K562 (cell line): ENCODE measurements at regions not wholly inside any gene's neighbourhood (a gene's known extent, or its start where the extent isn't known, plus 50 kb on each side); places are given as distances from the start of the nearest gene placed in this dataset.

ENCODE experiments used
- ATAC-seq: fragments of 200-7000 bp; cut with Tn5 transposase; 3 replicates; pipeline ENCODE4 v1.9.1; 2020; ENCODE audit warnings: moderate library complexity
- BruUV-seq: library from RNA; stranded (reverse); fragments of 400-500 nt; replicated peaks from 2 replicates; lab custom pipeline; 2021; lab: Mats Ljungman, UMichigan
- CTCF ChIA-PET: fragments of 300-600 bp; formaldehyde crosslinking; extraction: SDS; loops from one replicate; lab custom pipeline; 2021; ENCODE audit warnings: low intra/inter-chr PET ratio; lab: Yijun Ruan, JAX
- POLR2A ChIA-PET: fragments of 300-600, 350-650 bp; sonication (Branson Sonifier 250); formaldehyde crosslinking; extraction: SDS; loops from one replicate; lab custom pipeline; 2021; ENCODE audit warnings: antibody characterized with exemption, inconsistent platforms; lab: Yijun Ruan, JAX
- DNase-seq, 4 experiments: peaks; one replicate each; pipeline versions ENCODE4 v3.0.0 to v3.0.0-alpha.2; 2011 to 2018; ENCODE audit warnings: low spot score in 3 of 4, mixed read lengths in 3 of 4; ENCODE audit errors: extremely low read depth in 1 of 4
- FAIRE-seq: peaks from 2 replicates; lab custom pipeline; 2011; peaks lifted over from hg19 to GRCh38; lab: Jason Lieb, UNC
- H2AFZ ChIP-seq: 2 replicates; pipeline ENCODE4 v1.6.0; 2011; ENCODE audit warnings: low read depth, low read length, control low read depth, inconsistent platforms
- H3K27ac ChIP-seq: fragments of 200-600 bp; 3 replicates; pipeline ENCODE4 v1.8.0; 2011; ENCODE audit warnings: low read depth, mild to moderate bottlenecking, control low read depth, inconsistent platforms, low read length, moderate library complexity, mixed read lengths; ENCODE audit errors: extremely low read depth
- H3K27me3 ChIP-seq, 2 experiments: fragments of 300-600 bp in 1 of 2; 2 replicates in 1 of 2; 3 replicates in 1 of 2; pipeline versions ENCODE4 v1.6.0 to v1.8.0; 2011; ENCODE audit warnings: inconsistent platforms in 2 of 2, low read length in 2 of 2, mild to moderate bottlenecking in 1 of 2, mixed read lengths in 1 of 2, moderate library complexity in 1 of 2; ENCODE audit not compliant: control insufficient read depth in 2 of 2, insufficient read depth in 2 of 2
- H3K36me3 ChIP-seq: fragments of 300-600 bp; 3 replicates; pipeline ENCODE4 v1.8.0; 2011; ENCODE audit warnings: mild to moderate bottlenecking, low read length, inconsistent platforms; ENCODE audit not compliant: control insufficient read depth, insufficient read depth
- H3K4me1 ChIP-seq, 2 experiments: fragments of 200-600 bp in 1 of 2; replicated peaks in 1 of 2; 2 replicates in 1 of 2; 3 replicates in 1 of 2; pipeline versions ENCODE4 v1.5.1 to v1.8.0; 2011; ENCODE audit warnings: inconsistent platforms in 2 of 2, low read length in 2 of 2, mild to moderate bottlenecking in 1 of 2, mixed read lengths in 1 of 2, moderate library complexity in 1 of 2; ENCODE audit not compliant: control insufficient read depth in 2 of 2, insufficient read depth in 2 of 2
- H3K4me2 ChIP-seq: 2 replicates; pipeline ENCODE4 v1.6.1; 2011; ENCODE audit warnings: low read length, control low read depth, inconsistent platforms, mixed read lengths; ENCODE audit not compliant: insufficient read depth
- H3K4me3 ChIP-seq: fragments of 200-600 bp; sonication (generic), shearing (Covaris generic); 2 replicates; pipeline ENCODE4 v1.5.1; 2016; ENCODE audit warnings: control low read depth, inconsistent platforms
- H3K79me2 ChIP-seq: fragments of 200-600 bp; 3 replicates; pipeline ENCODE4 v1.8.0; 2011; ENCODE audit warnings: low read length, inconsistent platforms; ENCODE audit not compliant: control insufficient read depth, insufficient read depth
- H3K9ac ChIP-seq, 2 experiments: 2 replicates each; pipeline versions ENCODE4 v1.6.0 to v1.6.1; 2011; ENCODE audit warnings: low read depth in 2 of 2, low read length in 2 of 2, control low read depth in 1 of 2, inconsistent platforms in 1 of 2, mild to moderate bottlenecking in 1 of 2, mixed read lengths in 1 of 2; ENCODE audit not compliant: insufficient read depth in 1 of 2
- H3K9me1 ChIP-seq: one replicate; pipeline ENCODE4 v1.6.0; 2011; ENCODE audit warnings: inconsistent platforms, mild to moderate bottlenecking, low read length, moderate library complexity; ENCODE audit not compliant: control insufficient read depth, insufficient read depth
- H3K9me3 ChIP-seq: replicated peaks from 2 replicates; pipeline ENCODE4 v1.5.1; 2011; ENCODE audit warnings: low read depth, low read length, inconsistent platforms; ENCODE audit not compliant: control insufficient read depth, insufficient read depth
- H4K20me1 ChIP-seq: replicated peaks from 2 replicates; pipeline ENCODE4 v1.6.1; 2011; ENCODE audit warnings: low read length, inconsistent platforms, mixed read lengths; ENCODE audit not compliant: control insufficient read depth, insufficient read depth
- BCOR ChIP-seq: fragments of 450-650 bp; IDR thresholded peaks from 2 replicates; pipeline ENCODE4 v1.6.1; 2016
- ELF2 ChIP-seq: fragments of 250-450 bp; sonication (Bioruptor Pico); IDR thresholded peaks from 2 replicates; pipeline ENCODE4 v1.5.0; 2021; ENCODE audit warnings: mild to moderate bottlenecking
- HDAC6 ChIP-seq: IDR thresholded peaks from 2 replicates; pipeline ENCODE4 v1.6.1; 2012; ENCODE audit warnings: low read depth, mild to moderate bottlenecking, control low read depth, inconsistent platforms, low read length, moderate library complexity
- KAT2B ChIP-seq: IDR thresholded peaks from one replicate; pipeline ENCODE4 v1.6.1; 2012; ENCODE audit warnings: low read depth, mild to moderate bottlenecking, control low read depth, inconsistent platforms, low read length, moderate library complexity
- NFXL1 ChIP-seq: fragments of 450-650 bp; formaldehyde crosslinking; IDR thresholded peaks from 2 replicates; pipeline ENCODE4 v1.4.0; 2021; ENCODE audit warnings: mild to moderate bottlenecking
- PTRF ChIP-seq: fragments of 450-650 bp; IDR thresholded peaks from 2 replicates; pipeline ENCODE4 v1.6.1; 2016; ENCODE audit warnings: mild to moderate bottlenecking, missing genetic modification characterization, missing compliant biosample characterization
- RNF2 ChIP-seq: sonication (generic); IDR thresholded peaks from 2 replicates; pipeline ENCODE4 v1.6.1; 2016
- TCF3 ChIP-seq: sonication (generic); formaldehyde crosslinking; IDR thresholded peaks from 2 replicates; pipeline ENCODE4 v1.4.0; 2020; ENCODE audit warnings: mild to moderate bottlenecking, missing genetic modification reagents
- TEAD1 ChIP-seq, 2 experiments: fragments of 450-650 bp in 1 of 2; sonication (generic) in 1 of 2; formaldehyde crosslinking; IDR thresholded peaks; 2 replicates each; pipeline versions ENCODE4 v1.4.0 to v1.8.0; 2020 to 2022; ENCODE audit warnings: mild to moderate bottlenecking in 2 of 2, missing genetic modification reagents in 1 of 2
- ZBTB1 ChIP-seq: sonication (generic); formaldehyde crosslinking; IDR thresholded peaks from 2 replicates; pipeline ENCODE4 v1.8.1; 2023; ENCODE audit warnings: missing genetic modification reagents, low read depth, mild to moderate bottlenecking, borderline replicate concordance
- ZC3H8 ChIP-seq: fragments of 450-650 bp; IDR thresholded peaks from 2 replicates; pipeline ENCODE4 v1.6.1; 2017
- ZFX ChIP-seq: sonication (generic); formaldehyde crosslinking; IDR thresholded peaks from 2 replicates; pipeline ENCODE4 v1.8.0; 2022; ENCODE audit warnings: mild to moderate bottlenecking, missing genetic modification reagents, moderate library complexity
- ZNF3 ChIP-seq: fragments of 250-450 bp; sonication (Bioruptor Pico); IDR thresholded peaks from 2 replicates; pipeline ENCODE4 v1.5.0; 2021; ENCODE audit warnings: mild to moderate bottlenecking, moderate library complexity
- ZNF347 ChIP-seq: fragments of 450-650 bp; formaldehyde crosslinking; IDR thresholded peaks from 2 replicates; pipeline ENCODE4 v1.4.0; 2020; ENCODE audit warnings: low read depth, mild to moderate bottlenecking, moderate library complexity
- ZNF707 ChIP-seq: fragments of 250-450 bp; sonication (Bioruptor Pico); conservative IDR thresholded peaks from 2 replicates; pipeline ENCODE4 v1.8.0; 2022; ENCODE audit warnings: inconsistent platforms, mild to moderate bottlenecking, moderate library complexity
- WGBS: fragments of 100-300 bp; shearing (Covaris generic); methylation state at CpG from one replicate; pipeline ENCODE4 v1.1.6; 2016; ENCODE audit warnings: low coverage, mixed read lengths; ENCODE audit not compliant: insufficient coverage; ENCODE audit errors: missing lambda C conversion rate; 5-methylcytosine and 5-hydroxymethylcytosine counted together
- in situ Hi-C: fragments of 300-500 bp; cut with MboI; formaldehyde crosslinking; loops from 4 replicates; pipeline ENCODE4 v1.15.0; 2018; ENCODE audit warnings: inconsistent platforms, mixed read lengths
- intact Hi-C: fragments of 100-400 bp; cut with micrococcal nuclease; formaldehyde crosslinking; loops from 2 replicates; pipeline ENCODE4 v1.14.2; 2022
- TF ChIP-seq, protein P1 (sequence below), 2 experiments: fragments of 450-650 bp; IDR thresholded peaks; 2 replicates each; pipeline ENCODE4 v1.6.1; 2018; ENCODE audit warnings: mild to moderate bottlenecking in 2 of 2, low read depth in 1 of 2; ENCODE audit not compliant: partially characterized antibody in 2 of 2

DNA sequence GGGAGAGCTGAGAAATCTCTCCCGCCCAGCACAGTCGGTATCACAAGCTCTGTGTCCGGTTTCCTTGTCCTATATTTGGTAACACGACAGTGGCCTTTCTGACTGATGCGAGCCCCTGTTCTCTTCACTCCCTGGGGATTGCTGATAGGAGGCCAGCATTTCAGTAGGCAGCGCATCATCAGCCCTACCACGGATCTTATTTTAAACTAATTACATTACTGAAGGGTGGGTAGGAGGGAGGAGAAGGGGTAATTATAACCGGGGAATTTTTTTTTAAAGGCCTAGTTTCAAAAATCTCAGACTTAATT, 125.6 kb upstream of the LGALSL start:
- Histone ChIP-seq H3K9ac (no peak overlapping the region), H2AFZ (no peak overlapping the region), H3K36me3 (no peaks in the 10 kb centered on the region), H3K27ac (no peak overlapping the region), H3K9me1 (no peaks in the 10 kb centered on the region), H4K20me1 (peaks cover 1% of the 10 kb centered on the region; the same call in 1 of the 2 replicates), H3K27me3 (peaks cover 24 to 50% of the 10 kb centered on the region in 2 experiments), H3K79me2 (no peaks in the 10 kb centered on the region), H3K4me2 (no peak overlapping the region), H3K9me3 (no peaks in the 10 kb centered on the region), H3K4me3 (no peak overlapping the region), H3K4me1 (no peaks in the 10 kb centered on the region)
- intact Hi-C loops (no loop called here), in situ Hi-C loops (loop anchor here (10.0 kb wide), 2 partner anchors 274 to 546 kb away; no protein-coding TSS in a partner anchor)
- no TSS peak for BruUV-seq
- DNase-seq (no peak), ATAC-seq (no peak), FAIRE-seq (no peak)
- 4% methylated on average over 8 of the region's 8 CpGs for WGBS
- POLR2A ChIA-PET, result no interaction called here
- TF ChIP-seq ZNF347 (no peak), NFXL1 (no peak), TCF3 (CRISPR knock-in tag) (no peak), PTRF (tag) (no peak), BCOR (no peak), ZNF707 (CRISPR knock-in tag) (no peak), ZFX (CRISPR knock-in tag) (no peak), ZBTB1 (CRISPR knock-in tag) (no peak)
- CTCF ChIA-PET, result no interaction called here

DNA sequence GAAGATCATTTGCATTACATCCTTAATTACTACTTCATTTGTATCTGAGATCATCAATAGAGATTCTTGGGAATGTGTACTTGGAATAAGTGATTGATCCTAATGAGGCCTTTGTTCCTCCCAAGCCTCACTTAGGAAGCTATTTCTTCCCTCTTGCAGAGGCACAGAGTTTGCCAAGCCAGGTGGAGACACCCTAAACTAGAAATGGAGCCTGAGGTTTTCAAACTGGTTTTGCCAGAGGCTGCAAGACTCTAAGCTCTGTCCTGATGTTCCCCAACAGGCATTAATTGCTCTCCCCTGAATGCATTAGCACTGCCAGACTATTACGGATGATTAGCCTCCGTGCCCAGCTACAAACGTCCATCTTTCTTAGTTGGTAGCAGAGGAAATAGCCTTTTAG, 125.2 kb upstream of the LGALSL start:
- no peaks in the 10 kb centered on the region for H3K36me3 ChIP-seq
- no peak overlapping the region for H3K9ac ChIP-seq
- no peak overlapping the region for H3K4me3 ChIP-seq
- no peak overlapping the region for H2AFZ ChIP-seq
- FAIRE-seq (no peak), ATAC-seq (no peak), DNase-seq (no peak)
- in situ Hi-C loops (loop anchor here (10.0 kb wide), 2 partner anchors 274 to 546 kb away; no protein-coding TSS in a partner anchor), intact Hi-C loops (no loop called here)
- H4K20me1 ChIP-seq, result no peaks in the 10 kb centered on the region; the same call in 1 of the 2 replicates
- no peaks in the 10 kb centered on the region for H3K9me1 ChIP-seq
- no peaks in the 10 kb centered on the region for H3K4me1 ChIP-seq
- peaks cover 23 to 47% of the 10 kb centered on the region in 2 experiments for H3K27me3 ChIP-seq
- CTCF ChIA-PET, result interaction anchor here (1.2 kb wide), 1 partner anchor 159 kb away, joined by 3 read pairs; no protein-coding TSS in a partner anchor
- 0% methylated on average over 3 of the region's 3 CpGs for WGBS
- H3K4me2 ChIP-seq, result no peak overlapping the region
- BruUV-seq, result no TSS peak
- H3K9me3 ChIP-seq, result no peaks in the 10 kb centered on the region
- POLR2A ChIA-PET, result interaction anchor here (1.2 kb wide), 1 partner anchor 18 kb away, joined by 4 read pairs; no protein-coding TSS in a partner anchor
- no peaks in the 10 kb centered on the region for H3K79me2 ChIP-seq
- H3K27ac ChIP-seq, result no peak overlapping the region
- TF ChIP-seq ZNF3 (CRISPR knock-in tag), result no peak
- no peak for TF ChIP-seq RNF2
- no peak for TF ChIP-seq TEAD1 (CRISPR knock-in tag; IDR thresholded peaks at IDR 0.05)
- TF ChIP-seq KAT2B, result no peak
- TF ChIP-seq ZC3H8, result no peak
- TF ChIP-seq, protein P1, sequence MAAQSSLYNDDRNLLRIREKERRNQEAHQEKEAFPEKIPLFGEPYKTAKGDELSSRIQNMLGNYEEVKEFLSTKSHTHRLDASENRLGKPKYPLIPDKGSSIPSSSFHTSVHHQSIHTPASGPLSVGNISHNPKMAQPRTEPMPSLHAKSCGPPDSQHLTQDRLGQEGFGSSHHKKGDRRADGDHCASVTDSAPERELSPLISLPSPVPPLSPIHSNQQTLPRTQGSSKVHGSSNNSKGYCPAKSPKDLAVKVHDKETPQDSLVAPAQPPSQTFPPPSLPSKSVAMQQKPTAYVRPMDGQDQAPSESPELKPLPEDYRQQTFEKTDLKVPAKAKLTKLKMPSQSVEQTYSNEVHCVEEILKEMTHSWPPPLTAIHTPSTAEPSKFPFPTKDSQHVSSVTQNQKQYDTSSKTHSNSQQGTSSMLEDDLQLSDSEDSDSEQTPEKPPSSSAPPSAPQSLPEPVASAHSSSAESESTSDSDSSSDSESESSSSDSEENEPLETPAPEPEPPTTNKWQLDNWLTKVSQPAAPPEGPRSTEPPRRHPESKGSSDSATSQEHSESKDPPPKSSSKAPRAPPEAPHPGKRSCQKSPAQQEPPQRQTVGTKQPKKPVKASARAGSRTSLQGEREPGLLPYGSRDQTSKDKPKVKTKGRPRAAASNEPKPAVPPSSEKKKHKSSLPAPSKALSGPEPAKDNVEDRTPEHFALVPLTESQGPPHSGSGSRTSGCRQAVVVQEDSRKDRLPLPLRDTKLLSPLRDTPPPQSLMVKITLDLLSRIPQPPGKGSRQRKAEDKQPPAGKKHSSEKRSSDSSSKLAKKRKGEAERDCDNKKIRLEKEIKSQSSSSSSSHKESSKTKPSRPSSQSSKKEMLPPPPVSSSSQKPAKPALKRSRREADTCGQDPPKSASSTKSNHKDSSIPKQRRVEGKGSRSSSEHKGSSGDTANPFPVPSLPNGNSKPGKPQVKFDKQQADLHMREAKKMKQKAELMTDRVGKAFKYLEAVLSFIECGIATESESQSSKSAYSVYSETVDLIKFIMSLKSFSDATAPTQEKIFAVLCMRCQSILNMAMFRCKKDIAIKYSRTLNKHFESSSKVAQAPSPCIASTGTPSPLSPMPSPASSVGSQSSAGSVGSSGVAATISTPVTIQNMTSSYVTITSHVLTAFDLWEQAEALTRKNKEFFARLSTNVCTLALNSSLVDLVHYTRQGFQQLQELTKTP (IDR thresholded peaks at IDR 0.05; ENCODE audit: low read depth in 1 of 2, partially characterized antibody in 2 of 2), result no peak
- no peak for TF ChIP-seq ELF2 (CRISPR knock-in tag)
- TF ChIP-seq HDAC6, result no peak
